Activated gamma-delta T cell (primary cell): ENCODE measurements at regions not wholly inside any gene's neighbourhood (a gene's known extent, or its start where the extent isn't known, plus 50 kb on each side); places are given as distances from the start of the nearest gene placed in this dataset.

Experiments
- DNase-seq: peaks from one replicate; lab custom pipeline; 2025; lab: John Stamatoyannopoulos, UW

DNA sequence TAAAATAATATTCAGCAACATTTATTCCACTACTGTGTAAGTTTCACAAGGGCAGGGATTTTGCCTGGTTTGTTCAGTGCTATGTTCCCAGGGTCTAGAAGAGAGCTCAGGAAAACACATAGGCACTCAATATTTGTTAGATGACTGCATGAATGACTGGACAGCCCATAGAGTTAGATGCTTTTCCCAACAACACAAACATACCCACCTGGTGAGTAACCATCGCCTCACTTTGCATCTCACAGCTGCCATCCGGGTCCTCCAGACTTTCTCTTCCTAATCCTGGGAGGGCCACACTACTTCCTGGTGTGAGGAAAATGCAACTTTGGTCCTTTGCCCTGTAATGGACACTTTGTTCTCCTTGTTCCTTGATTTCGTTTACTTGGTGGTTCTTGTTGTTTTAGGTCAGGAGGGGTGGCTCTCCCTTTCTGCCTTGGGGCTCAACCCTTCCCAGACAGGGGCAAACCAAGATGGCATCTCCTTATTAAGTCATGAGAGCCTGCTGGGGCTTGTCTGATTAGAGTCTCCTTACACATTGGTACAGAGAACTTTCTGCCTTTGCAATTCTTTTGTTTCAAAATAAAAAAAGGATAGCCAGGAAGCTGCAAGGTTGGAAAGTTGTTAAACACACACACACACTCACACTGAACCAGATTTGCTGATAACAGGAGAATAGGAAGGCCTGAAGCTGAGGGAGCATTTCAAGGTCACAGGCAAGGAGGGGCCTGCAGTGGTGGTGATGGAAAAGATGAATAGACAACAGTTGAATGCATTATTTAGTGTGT lies 190.6 kb downstream of the MID1IP1 start:
- no peak for DNase-seq

DNA sequence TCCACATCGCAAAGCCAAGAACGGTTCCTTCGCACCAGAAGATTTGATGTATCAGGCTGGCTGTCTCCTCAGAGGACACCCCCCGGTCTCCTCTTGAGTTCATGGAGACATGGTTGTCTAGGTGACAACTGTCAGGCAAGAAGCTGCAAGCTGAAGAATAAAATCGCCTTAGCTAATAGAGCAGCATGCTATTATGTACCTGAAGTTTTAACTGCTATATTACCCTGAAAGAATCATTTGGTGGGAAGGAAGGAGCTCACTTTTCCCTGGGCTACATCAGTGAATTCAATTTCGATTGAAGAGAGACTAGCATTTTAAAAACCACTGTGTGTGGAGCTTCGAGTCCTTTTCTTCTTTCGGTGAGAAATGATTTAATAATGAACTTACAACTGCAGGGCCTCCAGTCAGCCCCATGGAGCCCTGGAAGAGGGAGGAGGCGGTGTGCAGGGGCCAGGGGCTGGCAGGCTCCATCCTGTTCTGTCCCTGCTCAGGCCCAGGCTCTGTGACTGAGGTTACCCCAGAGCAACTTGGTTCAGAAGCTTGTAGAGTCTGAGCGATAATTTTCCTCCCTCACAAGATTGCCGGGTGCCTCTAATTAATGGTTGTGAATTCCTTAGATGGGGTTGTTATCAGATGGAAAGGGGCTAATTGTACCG lies 191.3 kb downstream of the MID1IP1 start:
- DNase-seq, result no peak

DNA sequence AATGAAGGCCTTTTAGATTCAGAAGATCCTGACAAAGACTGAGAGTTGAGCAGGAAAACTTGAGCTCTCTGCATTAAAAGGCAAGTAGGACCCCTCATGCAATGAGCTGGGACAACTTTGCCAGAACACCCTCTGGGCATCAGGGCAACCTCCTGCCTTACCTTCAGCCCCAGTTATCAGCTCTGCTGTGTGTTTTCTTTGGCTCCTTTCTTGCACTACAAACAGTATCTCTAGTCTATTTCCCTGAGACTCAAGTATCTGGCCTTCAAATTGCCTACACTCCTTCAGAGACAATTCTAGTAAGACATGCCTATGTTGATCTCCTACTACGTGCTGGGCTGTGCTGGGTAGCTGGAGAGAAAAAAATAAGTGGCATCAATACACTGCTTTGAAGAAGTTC lies 192.2 kb downstream of the MID1IP1 start:
- DNase-seq, result no peak

GRCh38 chrX:38999099-38999498 lies 197.8 kb downstream of the MID1IP1 start:
- no peak for DNase-seq

GRCh38 chrX:38999967-39000745 lies 198.9 kb downstream of the MID1IP1 start:
- no peak for DNase-seq

DNA sequence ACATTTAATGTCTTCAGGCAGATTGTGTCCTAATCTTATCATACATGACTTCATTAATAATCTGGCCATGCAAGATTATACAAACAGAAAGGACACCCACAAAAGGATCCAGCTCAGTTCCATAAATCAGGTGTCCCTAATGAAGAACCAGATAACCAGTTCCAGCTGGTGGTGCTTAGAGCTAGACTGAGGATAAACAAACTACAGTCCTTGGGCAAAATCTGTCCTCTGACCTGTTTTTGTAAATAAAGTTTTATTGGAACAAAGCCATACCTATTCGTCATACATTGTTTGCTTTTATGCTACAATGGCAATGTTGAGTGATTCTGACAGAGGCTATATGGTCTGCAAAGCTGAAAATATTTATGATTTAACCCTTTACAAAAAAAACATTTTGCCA lies 199.5 kb downstream of the MID1IP1 start:
- no peak for DNase-seq

DNA sequence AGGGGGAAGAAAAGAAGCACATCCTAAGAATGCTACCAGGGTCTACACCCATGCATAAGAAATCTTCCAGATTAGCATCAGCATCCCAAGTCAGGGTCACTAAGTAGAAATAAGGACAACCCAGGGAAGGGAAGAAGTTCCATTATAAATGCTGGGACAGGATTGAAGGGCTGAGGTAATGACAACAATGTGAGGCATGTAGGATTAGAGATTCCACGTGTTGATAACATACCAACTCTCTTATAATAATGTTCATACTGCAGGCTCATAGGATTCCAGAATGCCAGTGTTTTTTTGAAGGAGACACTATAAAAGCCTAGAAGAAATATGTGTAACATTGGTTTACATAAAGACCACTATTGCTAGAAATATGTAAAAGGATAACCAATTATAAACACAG lies 201.2 kb downstream of the MID1IP1 start:
- no peak for DNase-seq

DNA sequence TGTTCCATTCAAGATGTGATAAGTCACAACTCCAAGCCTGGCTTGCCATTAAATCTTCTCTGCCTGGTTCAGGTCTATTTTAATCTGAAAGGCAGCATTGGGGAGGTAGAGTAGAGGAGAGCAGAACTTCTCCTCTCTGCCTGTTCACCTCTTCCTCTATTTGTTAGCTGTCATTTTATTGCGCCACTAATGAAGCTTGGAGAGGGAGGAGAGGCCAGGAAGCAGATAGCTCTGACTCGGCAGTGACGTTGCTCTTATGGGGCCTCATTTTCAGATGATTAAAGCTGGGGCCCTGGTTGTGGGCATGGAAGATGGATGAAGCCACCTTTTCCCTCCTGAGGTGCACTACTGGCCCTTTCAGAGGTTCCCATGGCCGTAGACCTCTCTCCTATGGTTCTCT lies 207.3 kb downstream of the MID1IP1 start:
- DNase-seq, result no peak

DNA sequence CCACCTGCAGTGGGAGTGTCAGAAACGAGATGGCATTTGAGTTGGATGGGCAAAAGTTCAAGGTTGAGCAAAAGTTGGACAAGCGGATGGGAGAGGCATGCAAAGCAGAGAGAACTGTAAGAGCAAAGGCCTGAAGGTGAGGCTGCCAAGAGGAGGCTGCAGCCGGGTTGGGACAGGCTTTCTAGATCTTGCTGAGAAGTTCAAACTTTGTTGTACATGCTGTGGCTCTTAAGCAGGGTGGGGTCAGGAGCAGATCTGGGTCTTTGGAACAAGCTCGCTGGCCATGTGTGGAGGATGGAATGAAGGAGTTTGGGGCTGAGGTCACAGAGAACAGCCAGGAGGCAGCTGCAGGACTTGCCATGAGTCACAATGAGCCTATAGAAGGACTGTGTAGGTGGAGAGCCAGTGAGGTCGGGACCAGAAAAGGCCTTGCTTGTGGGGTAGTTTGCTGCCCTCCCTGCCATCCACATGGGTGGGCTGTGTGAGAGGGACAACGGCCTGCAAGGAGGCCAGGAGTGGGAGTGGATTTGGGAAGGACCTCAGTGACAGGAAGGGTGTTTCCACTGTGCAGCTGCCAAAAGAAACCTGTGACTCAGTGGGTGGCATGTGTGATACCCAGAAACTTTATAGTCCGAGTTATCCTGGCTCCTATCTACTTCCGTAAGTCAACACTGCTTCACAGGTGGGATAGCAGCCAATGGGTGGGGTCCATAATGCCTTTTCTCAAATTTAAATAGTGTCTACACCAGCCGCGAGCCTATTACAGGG lies 210.4 kb downstream of the MID1IP1 start:
- no peak for DNase-seq

DNA sequence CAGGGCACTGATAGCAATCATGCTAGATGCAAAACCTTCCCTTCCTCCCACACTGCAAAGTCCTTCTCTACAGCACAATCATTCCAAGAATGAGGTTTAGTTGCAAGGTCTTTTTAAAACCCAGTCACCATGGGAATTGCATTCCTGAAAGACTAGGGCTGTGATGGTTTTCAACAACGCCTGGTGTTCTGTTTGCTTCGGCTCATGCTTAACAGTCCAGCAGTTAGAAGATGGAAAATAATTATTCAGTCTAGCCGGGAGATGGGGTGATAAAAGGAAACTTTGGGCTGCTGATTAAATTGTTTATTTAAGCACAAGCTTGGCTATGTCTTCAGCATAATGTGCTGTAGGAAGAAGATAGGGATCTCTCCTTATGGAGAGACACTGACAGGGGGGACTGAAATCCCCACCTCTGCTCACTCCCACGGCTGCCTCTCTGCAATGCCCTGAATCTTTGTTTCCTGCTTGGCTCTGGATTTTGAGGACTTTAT lies 211.4 kb downstream of the MID1IP1 start:
- DNase-seq, result no peak

- no peak for DNase-seq
These were observed 215.3 kb downstream of the MID1IP1 start for GRCh38 chrX:39016556-39016955.

- DNase-seq, result no peak
These were observed 215.8 kb downstream of the MID1IP1 start for GRCh38 chrX:39017077-39017476.

DNA sequence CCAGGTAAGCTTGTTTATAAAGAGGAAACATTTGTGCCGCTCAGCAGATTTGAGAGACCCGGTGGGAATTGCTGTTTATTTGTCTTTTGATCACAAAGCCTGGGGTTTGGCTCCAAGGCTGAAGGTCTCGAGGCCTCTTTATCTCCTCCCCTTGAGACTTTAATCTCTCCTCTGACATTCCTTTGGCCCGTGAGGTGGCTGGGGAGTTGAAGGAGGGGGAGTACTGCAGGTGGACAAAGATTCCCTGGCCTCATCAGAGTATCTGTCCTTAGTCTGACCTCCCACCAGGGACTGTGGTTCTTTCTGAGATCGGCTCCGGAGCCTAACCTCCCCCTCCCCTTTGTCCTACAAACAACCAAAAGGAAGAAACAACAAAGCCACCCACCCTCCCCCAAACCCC lies 216.5 kb downstream of the MID1IP1 start:
- no peak for DNase-seq

DNA sequence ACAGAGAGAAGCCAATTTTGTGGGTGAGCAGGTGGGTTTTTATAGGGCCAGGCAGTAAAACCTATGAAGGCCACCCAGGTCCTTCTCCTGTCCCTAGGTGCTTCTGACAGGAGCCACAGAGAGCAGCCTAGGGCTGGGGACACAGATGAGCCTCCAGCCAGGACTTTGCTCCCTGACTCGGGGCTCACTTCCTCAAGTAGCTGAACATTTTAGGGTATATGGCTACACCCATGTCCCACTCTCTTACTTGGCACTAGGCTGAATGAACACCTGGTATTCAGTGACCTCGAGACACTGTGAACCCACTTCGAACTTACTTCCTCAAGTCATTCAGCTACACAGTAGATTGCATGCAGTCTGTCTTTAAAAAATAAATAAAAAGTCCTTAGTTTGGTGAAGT lies 217.3 kb downstream of the MID1IP1 start:
- no peak for DNase-seq

GRCh38 chrX:39019056-39019455 lies 217.8 kb downstream of the MID1IP1 start:
- DNase-seq, result no peak

DNA sequence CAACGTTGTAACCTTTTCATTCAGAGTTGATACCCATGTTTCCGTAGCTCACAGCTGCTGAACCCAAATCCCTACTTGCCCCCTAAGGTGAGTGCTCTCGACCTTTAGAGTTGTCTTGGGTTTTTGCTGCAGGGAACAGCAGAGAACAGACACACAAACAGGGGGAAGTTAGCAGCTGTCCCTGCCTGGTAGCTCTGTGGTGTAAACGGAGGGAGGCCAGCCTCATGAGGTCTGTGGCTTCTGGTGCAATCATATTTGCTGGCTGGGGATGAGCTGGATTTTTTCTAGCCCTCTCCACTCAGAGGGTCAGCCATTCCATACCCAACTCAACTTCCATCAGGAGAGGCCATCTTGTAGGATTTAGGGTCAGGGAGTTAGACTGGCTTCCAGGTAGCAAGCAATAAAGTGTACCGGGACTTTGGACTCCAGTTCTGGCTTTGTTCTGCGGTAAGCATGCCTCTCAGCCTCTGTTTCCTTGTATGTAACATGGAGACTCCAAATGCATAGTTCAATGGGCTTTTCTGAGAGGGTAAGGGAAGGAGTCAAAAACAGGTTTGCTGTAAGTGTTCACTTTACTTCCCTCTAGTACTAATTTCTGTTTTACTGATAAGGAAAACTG lies 218.9 kb downstream of the MID1IP1 start:
- DNase-seq, result no peak

DNA sequence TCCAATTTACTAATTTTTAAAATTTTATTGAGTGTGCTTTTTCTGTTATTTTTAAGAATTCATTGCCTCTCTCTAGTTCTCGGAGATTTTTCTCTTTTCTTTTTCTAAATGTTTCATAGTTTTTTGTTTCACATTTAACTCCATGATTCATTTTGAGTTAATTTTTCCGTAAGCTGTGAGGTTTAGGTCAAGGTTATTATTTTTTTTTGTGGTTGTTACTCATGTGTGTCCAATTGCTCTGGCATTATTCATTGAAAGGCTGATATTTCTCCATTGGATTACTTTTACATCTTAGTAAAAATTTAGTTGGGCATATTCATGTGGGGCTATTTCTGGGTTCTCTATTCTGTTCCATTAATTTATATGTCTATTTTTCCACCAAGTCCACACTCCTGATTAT lies 220.8 kb downstream of the MID1IP1 start:
- DNase-seq, result no peak

DNA sequence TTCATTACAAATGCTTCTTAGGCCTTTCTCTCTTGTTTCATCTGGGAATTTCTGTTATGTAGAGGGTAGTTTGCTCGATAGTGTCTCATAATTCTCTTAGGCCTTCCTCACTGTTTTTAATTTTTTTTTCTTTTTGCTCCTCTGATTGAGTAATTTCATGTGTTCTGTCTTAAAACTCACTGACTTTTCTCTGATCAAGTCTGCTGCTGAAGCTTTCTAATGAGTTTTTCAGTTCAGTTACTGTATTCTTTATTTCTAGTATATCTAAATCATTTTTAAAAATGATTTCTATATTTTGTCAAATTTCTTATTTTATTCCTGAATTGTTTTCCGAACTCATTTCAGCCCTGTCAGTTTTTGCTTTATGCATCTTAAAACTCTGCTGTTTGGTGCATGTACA lies 228.0 kb downstream of the MID1IP1 start:
- DNase-seq, result no peak

GRCh38 chrX:39030636-39031035 lies 229.4 kb downstream of the MID1IP1 start:
- no peak for DNase-seq

DNA sequence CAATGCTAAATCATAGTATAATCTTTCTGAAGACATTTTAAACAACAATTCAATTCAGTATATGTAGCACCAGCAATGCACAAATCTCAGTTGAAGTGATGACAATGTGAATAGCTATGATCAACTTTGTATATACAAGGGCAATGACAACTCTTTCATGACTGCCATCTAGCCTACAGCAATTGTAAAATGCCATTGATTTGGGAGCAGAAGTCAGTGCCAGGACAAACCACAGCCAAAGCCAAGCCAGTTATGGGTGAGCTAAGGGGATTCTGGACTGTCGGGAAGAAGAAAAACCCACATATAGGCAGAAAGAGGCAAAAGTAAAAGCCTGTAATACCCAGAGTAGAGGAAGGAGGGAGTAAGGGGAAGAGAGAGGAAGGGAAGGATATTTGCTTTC lies 238.6 kb downstream of the MID1IP1 start:
- no peak for DNase-seq

DNA sequence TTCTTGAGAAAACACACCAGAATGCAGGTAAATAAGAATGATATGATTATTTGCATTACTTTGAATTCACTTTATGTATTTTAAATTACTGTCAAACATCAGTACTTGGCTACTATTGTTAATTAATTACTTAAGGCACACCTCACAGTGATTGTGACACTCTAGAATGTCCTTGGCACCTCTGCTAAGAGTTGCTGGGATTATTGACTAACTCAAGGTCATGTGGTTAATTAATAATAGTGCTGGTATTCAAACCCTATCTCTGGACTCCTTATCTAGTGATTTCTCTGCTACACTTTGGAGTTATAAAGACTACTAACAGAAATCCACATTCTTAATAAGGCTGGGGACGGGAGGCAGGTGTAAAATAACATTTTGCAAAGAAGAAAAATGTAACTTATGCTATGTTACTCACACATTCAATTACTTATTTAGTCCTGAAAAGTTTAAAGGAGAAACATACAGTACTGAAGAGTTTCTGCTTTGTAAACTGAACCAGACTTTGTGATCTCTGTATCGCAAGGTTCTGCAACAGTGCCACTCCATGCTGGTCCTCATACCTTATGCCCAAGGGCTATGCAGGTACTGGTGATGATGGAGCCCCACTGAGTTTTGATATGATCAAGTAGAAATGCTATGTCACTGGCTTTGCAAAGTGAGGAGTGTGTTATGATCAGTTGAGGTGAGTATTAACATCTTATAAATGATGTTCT lies 242.7 kb downstream of the MID1IP1 start:
- no peak for DNase-seq
